ENCODE measurements at regions not wholly inside any gene's neighbourhood (a gene's known extent, or its start where the extent isn't known, plus 50 kb on each side); places are given as distances from the start of the nearest gene placed in this dataset.

DNA sequence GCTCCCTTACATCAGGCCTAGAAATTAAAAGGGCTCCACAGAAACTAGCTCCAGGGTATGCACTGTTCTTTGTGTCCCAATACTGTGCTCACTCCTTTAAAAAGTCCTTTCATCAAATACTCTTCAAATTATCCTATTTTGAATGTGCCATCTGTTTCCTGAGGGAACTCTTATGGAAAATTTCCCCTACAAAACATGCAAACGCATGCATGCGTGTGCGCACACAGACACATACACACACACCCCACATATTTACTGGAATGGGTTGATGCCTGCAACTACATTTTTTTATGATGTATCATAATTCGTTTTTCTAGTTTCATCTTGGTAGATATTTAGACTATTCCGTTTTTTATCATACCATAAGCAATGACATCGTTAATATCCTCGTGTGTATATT lies 351.2 kb upstream of the KIF2B start:
- TF ChIP-seq, protein P1, sequence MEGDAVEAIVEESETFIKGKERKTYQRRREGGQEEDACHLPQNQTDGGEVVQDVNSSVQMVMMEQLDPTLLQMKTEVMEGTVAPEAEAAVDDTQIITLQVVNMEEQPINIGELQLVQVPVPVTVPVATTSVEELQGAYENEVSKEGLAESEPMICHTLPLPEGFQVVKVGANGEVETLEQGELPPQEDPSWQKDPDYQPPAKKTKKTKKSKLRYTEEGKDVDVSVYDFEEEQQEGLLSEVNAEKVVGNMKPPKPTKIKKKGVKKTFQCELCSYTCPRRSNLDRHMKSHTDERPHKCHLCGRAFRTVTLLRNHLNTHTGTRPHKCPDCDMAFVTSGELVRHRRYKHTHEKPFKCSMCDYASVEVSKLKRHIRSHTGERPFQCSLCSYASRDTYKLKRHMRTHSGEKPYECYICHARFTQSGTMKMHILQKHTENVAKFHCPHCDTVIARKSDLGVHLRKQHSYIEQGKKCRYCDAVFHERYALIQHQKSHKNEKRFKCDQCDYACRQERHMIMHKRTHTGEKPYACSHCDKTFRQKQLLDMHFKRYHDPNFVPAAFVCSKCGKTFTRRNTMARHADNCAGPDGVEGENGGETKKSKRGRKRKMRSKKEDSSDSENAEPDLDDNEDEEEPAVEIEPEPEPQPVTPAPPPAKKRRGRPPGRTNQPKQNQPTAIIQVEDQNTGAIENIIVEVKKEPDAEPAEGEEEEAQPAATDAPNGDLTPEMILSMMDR (IDR thresholded peaks at IDR 0.05 in 4 of 5, conservative IDR thresholded peaks at IDR 0.05 in 1 of 5): no peak
- TF ChIP-seq POLR2A (IDR thresholded peaks at IDR 0.05): no peak
